GM19324 (cell line): ENCODE measurements at regions not wholly inside any gene's neighbourhood (a gene's known extent, or its start where the extent isn't known, plus 50 kb on each side); places are given as distances from the start of the nearest gene placed in this dataset.

ENCODE experiments used
- ATAC-seq: cut with Tn5 transposase; IDR thresholded peaks from one replicate; pipeline ENCODE4 v1.9.1; 2021; ENCODE audit warnings: mild to moderate bottlenecking, moderate library complexity; ENCODE audit not compliant: unreplicated experiment, low FRiP score

- no peak for ATAC-seq
Measured at GRCh38 chr5:81914696-81915095, 57.1 kb upstream of the ATG10 start.

- ATAC-seq: no peak
Measured at GRCh38 chr5:81912933-81913332, 58.9 kb upstream of the ATG10 start.

GRCh38 chr5:81909677-81910076 is 62.1 kb upstream of the ATG10 start:
- peak; percentile 81 for ATAC-seq

- no peak for ATAC-seq
Measured at GRCh38 chr5:81908771-81909170, 63.1 kb upstream of the ATG10 start.

- ATAC-seq: no peak
Measured at GRCh38 chr5:81908044-81908443, 63.8 kb upstream of the ATG10 start.

GRCh38 chr5:81907012-81907635 is 64.7 kb upstream of the ATG10 start:
- ATAC-seq: no peak

- no peak for ATAC-seq
Measured at GRCh38 chr5:81906086-81906485, 65.7 kb upstream of the ATG10 start.

GRCh38 chr5:81904861-81905260 is 67.0 kb upstream of the ATG10 start:
- ATAC-seq: no peak

- ATAC-seq: no peak
Measured at GRCh38 chr5:81904166-81904565, 67.7 kb upstream of the ATG10 start.

- no peak for ATAC-seq
Measured at GRCh38 chr5:81901586-81901985, 70.2 kb upstream of the ATG10 start.

GRCh38 chr5:81899123-81899522 is 72.7 kb upstream of the ATG10 start:
- no peak for ATAC-seq

GRCh38 chr5:81898403-81898802 is 73.4 kb upstream of the ATG10 start:
- ATAC-seq: no peak

- ATAC-seq: no peak
Measured at GRCh38 chr5:81896764-81897163, 75.1 kb upstream of the ATG10 start.

GRCh38 chr5:81895307-81895706 is 76.5 kb upstream of the ATG10 start:
- ATAC-seq: no peak

- ATAC-seq: no peak
Measured at GRCh38 chr5:81893961-81894360, 77.9 kb upstream of the ATG10 start.

- no peak for ATAC-seq
Measured at GRCh38 chr5:81884871-81885270, 87.0 kb upstream of the ATG10 start.

- ATAC-seq: no peak
Measured at GRCh38 chr5:81883371-81883770, 88.5 kb upstream of the ATG10 start.

- no peak for ATAC-seq
Measured at GRCh38 chr5:81881595-81881994, 90.2 kb upstream of the ATG10 start.

- ATAC-seq: no peak
Measured at GRCh38 chr5:81879936-81880335, 91.9 kb upstream of the ATG10 start.

- no peak for ATAC-seq
Measured at GRCh38 chr5:81878333-81878732, 93.5 kb upstream of the ATG10 start.

- no peak for ATAC-seq
Measured at GRCh38 chr5:81866994-81867393, 104.8 kb upstream of the ATG10 start.

- no peak for ATAC-seq
Measured at GRCh38 chr5:81860778-81861177, 109.9 kb upstream of the SSBP2 start.

GRCh38 chr5:81859624-81860023 is 108.7 kb upstream of the SSBP2 start:
- ATAC-seq: no peak
